ENCODE measurements at regions not wholly inside any gene's neighbourhood (a gene's known extent, or its start where the extent isn't known, plus 50 kb on each side); places are given as distances from the start of the nearest gene placed in this dataset.

- TF ChIP-seq CTCF (IDR thresholded peaks at IDR 0.05; ENCODE audit: low read length) (no peak), EZH2 (IDR thresholded peaks at IDR 0.05; ENCODE audit: borderline replicate concordance, low read length) (no peak)
These were observed 124.6 kb upstream of the CADPS start for GRCh38 chr3:62999791-63000190.
